Activated naive CD4-positive, alpha-beta T cell (primary cell): ENCODE measurements at regions not wholly inside any gene's neighbourhood (a gene's known extent, or its start where the extent isn't known, plus 50 kb on each side); places are given as distances from the start of the nearest gene placed in this dataset.

ENCODE experiments used
- DNase-seq, 4 experiments: peaks; one replicate each; lab custom pipeline; 2025; lab: John Stamatoyannopoulos, UW

DNA sequence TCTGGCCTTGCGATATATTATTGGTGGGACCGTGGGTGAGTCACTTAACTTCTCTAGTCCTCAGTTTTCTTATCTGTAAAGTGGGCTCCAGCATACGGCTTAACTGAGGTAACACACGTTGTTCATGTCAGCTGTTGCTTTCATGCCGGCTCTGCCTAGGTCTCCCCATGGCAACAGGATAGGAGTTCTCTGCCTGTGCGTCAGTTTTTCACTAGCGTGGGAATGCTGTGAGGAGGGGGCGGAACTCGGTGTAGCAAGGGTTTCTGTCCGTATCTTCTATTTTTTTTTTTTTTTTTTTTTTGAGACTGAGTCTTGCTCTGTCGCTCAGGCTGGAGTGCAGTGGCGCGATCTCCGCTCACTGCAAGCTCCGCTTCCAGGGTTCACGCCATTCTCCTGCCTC, 758.5 kb upstream of the RBFOX1 start:
- no peak for DNase-seq

DNA sequence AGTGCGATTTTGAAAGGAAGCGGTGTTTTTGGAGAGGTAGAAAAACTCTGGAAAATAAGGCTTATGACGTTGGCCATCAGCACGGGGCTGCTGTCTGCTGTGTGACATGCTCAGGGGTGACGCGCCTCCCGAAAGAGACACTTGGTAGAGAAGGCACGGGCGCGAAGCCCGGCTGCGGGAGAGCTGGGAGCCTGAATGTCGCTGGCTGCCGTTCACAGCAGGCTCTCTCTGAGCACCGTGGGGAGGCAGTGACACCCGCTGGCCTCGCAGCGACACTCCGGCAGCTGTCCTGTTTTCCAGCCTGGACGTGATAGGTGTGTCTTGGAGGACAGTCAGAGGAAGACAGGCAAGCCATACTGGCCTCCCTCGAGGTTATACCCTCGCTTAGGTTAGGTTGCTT, 759.1 kb upstream of the RBFOX1 start:
- no peak for DNase-seq

DNA sequence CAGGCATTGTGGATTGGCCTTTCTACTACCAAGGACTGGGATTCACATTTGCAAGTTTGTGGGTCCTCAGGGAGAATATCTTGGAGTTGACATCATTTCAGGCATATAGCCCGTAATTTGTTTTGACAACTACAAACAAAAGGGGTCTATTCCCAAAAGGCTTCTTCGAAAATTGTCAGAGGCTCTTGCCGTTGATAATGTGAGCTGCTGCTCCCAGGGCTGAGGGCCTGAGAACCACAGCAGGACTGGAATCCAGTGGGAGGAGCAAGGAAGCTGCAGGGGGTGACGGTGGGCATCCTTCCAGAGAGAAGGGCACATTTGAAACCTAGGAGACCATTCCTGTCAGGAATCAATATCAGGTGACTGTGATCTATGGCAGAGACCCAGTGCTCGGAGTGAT, 761.6 kb upstream of the RBFOX1 start:
- DNase-seq: no peak

DNA sequence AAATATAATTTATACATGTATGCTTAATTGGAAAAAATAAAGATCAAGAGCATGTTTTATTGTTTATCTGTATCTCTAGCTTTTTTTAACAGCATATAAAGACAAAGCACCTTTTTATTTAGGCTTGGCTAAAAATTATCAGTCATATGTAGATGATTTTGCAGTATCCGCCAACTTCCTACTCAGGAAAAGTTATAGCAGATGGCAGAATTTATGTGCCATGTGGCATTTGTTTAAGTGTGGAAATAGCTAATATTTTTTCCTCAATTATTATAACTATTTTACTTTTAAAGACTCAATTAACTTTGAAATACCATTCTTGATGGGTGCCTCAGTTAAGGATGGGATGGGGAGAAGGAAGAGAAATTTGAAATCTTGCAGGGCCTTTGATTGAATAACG, 762.1 kb upstream of the RBFOX1 start:
- no peak for DNase-seq

DNA sequence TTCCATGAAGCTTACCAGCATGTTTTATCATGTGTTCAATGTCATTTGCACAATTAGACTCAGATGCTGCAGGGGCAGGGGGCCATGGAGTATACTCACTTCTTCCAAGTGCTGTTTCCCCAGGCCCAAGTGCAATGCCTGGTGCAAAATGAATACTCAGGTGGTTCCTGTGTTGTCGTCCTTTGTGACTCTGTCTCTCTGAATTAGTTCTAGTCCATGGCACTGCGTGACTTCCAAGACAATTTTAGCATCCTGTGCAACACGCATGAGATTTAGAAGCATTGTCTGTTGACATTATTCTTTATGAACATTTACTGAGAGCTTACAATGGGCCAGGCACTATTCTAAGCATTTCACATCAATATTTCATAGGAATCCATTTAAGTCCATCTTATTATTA, 769.7 kb upstream of the RBFOX1 start:
- no peak for DNase-seq

DNA sequence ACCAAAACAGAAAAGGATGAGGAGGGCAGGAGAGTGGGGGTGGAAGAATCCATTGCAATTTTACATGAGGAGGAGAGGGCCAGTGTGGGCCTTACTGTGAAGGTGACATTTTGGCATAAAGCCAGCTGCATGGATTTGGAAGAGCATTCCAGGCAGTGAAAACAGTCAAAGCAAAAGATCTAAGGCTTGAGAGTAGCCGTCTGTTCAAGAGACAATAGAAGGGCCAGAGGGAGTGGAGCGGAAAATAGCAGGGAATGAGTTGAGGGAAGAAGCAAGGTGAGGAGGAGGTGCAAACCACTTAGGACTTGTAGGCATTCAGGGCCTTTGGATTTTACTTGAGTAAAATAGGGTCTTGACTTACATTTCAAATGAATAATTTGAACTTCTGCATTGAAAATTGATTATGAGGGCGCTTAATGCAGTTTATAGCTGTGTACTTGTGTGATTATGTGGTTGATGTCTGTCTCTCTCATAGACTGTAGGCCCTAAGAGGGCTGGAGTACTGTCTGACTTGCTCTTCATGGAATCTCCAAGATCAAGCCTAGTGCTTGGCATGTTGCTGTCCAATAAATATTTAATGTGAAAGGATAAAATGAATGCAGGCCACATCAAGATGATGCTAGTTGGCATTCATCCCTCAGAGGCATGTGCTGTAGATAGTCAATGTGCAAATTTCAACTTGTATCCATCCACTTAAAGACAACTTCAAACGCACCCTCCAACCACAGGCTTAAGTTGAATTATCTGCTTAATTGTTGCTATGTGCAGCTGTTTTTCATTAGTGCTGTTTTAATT, 772.1 kb upstream of the RBFOX1 start:
- no peak for DNase-seq

DNA sequence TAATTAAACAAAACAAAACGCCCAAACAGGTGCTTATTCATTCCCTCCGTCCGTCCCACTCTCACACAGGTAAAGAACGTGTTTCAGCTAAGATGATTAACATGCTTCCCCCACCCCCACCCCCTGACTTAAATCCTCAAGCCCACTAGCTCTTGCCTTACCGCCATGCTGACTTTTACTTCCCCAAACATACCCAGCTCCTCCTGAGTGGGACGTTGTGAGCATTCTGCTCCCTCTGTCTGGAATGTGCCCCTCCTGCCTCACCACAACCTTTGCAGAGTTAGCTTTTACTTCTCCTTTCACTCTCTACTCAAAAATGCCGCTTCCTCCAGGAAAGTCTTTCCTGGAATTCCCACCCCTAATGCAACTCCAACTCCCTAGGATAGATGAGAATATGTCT, 774.0 kb upstream of the RBFOX1 start:
- no peak for DNase-seq

DNA sequence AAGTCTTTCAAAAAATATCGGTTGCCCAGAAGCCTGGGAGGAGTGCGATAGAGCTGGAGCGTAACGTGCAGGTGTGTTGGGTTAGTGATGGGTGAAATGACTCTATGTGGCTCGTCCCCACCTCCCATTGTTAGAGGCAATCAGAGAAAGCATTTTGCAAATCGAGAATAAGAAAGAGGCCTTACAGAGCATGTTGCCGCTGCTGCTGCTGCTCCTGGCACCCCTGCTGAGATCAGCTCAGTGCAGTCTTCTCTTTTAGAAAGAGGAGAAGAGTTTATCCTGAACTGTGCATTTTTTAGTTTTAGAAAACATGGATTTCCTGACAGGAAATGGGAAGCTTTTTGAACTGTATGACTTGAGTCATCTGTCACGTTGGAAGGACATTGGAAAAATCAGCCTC, 774.5 kb upstream of the RBFOX1 start:
- DNase-seq: no peak

DNA sequence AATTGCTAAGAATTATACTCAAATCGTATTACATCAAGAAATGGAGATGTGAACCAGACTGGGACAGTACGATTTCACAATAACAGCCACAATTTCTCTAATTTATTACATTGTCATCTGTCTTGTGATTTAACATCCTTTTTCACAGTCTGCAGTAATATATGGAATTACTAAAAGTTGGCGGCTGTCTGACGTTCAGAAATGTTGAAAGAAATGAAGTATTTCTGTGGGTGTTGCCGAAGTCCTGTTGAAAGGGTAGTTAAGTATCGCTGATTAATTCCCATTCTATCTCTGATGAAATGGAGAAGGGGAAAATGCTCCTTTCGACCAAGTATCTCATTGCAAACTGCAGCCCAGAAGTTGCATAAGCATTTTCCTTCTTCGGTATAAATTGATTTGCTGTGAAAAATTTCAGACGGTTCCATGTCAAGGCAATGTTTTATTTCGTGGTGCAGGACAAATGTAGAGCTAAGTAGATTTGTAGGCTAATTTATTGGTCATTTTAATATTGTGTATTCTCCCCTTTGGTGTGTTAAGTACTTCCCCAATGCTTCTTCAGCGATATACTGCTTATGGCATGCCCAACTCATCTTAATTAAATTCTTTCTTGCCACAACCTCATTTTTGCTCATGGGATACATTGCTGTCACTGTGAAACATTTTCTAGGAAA, 775.2 kb upstream of the RBFOX1 start:
- no peak for DNase-seq

DNA sequence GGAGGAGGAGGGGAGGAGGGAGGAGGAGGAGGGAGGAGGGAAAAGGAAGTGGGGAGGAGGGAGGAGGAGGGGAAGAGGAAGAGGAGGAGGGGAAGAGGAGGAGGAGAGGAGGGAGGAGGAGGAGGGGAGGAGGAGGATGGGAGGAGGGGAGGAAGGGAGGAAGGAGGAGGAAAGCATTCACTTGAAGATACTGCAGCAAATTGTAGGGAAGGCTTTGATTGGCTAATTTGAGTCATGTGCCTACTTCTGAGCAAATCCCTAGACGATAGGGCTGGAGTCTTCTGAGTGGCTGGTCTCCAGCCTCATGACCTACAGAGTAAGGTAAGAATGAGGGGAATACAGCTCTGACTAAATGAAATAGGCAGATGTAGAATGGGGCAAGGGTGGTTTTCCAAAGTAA, 783.2 kb upstream of the RBFOX1 start:
- no peak for DNase-seq

DNA sequence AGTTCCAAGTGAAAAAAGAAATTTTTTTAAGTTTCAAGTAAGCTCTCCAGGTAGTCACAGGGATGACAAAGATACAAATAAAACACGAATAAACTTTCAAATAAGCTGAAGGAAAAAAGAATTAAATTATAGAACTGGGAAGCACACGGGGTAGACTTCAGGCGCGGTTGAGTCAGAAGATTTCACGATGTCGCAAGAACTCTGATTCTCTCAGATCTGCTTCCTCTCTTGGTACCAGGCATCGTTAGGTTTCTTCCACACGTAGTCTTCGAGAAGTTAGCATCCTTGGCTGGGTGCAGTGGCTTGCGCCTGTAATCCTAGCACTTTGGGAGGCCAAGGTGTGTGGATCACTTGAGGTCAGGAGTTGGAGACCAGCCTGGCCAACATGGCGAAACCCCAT, 784.1 kb upstream of the RBFOX1 start:
- no peak for DNase-seq

DNA sequence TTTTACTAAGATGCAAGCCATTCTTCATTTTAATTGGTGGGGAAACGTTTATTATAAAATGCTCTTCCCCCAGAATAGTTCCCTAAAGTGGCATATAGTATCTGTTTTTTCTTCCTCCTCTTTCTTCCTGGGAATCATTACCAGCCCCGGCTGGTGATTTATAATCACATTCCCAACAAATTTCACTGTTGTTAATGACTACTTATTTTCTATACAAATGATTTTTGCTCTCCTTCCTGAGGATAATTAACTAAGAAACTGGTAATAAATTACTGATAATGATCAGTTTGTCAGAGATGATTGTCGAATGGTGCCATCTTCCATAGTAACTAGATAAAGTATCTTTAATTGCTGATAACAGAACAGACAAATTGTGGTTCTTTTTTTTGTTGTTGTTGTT, 785.5 kb upstream of the RBFOX1 start:
- DNase-seq: no peak

DNA sequence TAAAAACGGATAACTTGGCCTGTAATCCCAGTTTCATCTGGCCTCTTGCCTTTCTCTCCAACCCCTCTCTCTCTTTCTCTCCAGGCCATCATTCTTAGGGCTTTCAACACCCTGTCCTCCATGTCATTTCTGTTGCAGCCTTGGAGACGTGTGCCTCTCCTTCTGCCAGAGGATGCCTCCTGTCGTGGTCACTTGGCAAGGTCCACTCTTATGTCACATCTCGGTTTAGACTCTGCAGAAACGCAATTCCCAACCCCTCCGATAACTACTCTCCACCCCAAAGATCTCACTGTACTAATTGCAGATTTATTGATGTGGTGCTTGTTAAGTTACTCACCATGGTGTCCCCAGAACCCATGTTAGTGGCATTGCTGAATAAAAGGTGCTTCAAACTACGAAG, 787.3 kb upstream of the RBFOX1 start:
- DNase-seq: no peak

DNA sequence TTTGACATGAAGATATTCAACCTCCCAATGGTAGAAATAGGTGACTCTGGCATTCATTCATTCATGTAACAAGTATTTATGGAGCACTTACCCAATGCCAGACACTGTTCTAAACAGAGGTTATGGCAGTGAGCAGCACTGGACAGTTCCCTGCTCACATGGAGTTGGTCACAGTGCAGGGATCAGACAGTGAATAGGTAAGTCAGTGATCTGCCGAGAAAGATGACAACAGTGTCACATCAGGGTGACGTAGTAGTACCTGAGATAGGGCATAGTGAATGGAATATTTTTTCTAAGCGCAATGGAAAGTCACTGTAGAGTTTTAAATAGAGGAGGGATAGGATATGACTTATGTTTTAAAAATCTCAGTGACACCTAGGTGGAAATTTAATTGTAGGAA, 791.4 kb upstream of the RBFOX1 start:
- DNase-seq: no peak

DNA sequence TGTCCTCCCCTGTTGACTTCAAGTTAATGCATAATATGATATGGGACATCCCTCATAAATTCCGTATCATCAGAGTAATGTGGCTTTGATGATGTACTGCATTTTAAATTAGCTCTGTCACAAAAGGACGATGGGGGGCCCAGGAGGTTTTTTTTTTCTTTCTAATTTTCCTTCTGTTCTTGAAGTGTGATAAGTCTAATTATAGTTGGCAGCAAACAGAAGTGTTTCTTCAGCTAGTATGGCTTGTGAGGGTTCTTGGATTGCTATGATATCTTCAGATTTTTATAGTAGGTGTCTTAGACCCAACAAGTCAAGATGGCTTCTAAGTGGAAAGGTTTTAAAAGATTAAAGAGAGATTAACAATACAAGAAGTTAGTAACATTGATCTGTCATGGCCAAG, 796.2 kb upstream of the RBFOX1 start:
- DNase-seq: no peak

DNA sequence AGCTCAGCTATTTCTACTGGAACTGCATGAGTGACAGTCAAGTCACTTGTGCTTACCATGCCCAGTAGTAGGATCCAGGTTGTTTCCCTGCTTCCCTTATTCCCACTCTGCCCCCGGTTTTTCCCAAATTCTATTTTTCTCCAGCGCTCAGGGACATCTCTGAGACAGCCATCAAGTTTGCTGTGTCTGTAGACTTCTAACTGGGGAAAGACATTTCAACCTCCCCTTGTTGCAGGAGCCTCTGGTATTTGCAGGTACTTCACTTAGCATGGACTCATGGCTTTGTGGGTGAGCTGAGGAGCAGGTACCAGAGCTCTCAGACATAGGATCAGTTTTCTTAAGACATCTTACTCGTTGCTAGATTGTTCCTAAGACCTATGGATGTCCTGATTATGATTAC, 801.6 kb upstream of the RBFOX1 start:
- DNase-seq: no peak

DNA sequence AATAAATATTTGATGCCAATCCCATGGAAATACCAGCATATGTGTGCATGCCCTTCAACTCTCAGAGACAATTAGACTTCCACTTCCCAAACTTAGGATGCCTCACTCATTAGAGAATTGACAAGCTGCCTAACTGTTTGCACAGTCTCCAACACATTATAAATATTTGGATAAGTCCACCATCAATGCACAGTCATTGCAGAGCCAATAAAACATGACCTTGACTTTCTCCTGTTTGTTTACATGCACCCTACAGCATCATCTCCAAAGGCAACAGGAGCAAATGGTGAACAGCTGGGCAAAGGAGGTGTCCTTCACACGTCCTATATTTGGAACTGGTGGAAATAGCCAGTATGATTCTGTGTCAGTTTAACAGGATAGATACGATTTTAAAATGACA, 804.4 kb upstream of the RBFOX1 start:
- DNase-seq: no peak

DNA sequence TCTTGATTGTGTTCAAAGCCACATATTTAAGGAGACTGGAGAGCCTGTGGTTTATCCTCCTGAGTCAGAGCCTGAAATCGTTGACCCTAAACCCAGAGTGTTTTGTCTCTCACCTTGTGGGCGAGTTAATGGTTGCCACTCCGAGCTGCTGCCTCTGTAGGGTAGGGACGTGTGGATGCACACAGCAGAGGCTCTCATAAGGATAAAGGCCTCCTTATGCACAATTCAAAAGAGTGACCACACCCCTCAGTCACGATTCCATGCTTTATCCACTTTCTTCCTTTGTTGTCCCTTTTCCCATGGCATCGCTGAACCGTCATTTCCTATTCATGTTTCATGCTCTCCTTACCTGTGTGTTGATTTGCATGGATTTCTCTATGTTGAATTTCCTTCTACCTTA, 805.0 kb upstream of the RBFOX1 start:
- DNase-seq: no peak

DNA sequence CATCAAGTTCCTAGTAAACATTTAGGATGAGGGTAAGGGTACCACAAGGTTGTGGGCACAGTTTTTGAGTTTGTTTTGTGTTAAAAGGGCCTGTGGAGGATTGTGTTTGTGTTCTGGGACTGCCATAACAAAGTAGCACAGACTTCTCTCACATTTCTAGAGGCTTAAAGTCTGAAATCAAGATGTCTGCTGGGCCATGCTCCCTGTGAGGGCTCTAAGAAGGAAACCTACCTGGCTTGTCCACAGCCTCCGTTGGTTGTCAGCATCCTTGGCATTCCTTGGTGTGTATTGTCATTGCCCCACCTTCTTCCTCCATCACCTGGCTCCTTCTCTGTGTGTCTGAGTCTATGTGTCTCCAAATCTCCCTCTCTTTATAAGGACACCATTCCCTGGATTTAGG, 808.1 kb upstream of the RBFOX1 start:
- no peak for DNase-seq

DNA sequence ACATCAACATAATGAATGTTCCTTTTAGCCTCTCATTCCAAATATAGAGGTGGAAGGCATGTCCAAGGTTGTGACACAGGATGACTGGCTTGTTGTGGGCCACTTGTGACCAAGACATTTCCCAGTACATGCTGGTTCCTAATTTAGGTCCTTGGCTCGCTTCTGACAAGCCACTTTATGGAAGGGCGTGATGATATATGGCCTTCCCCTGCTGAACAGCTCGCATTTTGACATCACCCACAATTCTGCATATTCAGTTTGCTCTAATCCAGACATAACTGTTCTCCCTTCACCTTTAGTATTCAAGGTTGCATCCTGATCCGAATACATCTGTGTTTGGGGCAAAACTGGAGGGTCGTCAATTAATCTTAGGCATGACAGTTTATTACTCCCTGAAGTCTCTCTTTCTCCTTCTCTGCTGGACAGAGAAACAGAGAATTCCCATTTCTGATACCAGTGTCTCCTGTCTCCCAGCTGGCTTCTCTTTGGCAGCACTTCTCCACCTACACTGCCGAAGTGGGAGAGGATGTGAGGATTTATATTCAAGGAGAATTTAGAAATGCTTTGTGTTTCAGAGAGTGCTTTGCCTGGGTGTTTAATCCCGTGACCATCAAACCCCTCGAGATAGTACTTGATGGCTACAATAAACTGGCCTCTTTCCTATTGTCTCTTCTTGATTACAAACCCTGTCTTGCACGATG, 815.5 kb upstream of the RBFOX1 start:
- DNase-seq: no peak

DNA sequence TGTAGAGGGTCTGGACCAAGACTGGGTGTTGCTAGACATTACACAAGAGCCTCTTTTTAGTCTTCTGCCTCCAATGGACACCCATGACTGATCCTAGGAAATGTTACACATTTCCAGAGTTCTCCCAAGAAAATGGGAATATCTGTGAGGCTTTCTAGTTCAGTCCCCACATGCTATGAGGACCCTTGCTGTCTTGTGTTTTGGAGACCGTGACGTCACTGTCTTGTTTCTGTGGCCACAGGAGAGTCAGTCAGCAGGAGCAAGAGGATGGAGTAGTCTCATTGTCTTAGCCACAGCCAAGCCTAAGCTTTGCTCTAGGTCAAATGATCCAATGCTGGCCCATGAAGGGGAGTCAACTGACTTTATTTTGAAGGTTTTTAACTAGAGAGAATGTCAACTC, 820.1 kb upstream of the RBFOX1 start:
- DNase-seq: no peak

DNA sequence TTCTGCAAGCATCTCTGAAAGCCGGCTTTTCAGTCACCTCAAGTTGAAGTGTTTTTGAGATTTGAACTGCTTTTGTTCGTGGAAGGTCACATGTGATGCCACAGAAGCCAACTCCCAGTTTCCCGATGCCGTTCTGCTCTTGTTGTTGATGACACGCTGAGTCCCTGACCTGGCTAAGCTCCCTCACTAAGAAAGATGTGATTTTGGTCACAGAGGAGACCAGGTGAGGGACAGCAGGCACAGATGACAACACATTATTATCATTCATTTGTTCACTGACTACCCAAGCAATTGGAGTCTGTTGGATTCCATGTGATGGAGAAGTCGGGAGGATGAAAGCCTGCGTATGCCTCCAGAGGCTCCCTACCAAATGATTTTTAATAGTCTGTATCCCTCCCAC, 822.4 kb upstream of the RBFOX1 start:
- DNase-seq: no peak

DNA sequence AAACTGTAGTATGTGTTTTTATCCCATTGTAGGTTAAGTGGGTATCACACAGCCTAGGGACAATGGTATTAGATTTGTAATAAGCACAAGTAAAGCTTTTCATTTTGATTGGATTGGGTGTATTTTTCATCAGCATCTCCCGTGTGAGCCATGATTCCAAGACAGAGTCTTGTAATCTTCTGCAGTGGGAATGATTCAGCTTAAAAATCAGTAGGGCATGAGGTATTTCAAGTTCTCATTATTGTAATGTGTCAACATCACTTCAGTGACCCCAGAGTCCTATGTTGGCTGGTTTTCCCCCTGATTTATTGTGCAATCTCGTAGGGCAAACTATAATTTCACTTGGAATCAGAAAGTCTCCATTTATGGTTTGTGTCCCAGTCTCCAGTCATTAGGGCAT, 833.2 kb upstream of the RBFOX1 start:
- no peak for DNase-seq
